Keratinocyte (primary cell): ENCODE measurements at regions not wholly inside any gene's neighbourhood (a gene's known extent, or its start where the extent isn't known, plus 50 kb on each side); places are given as distances from the start of the nearest gene placed in this dataset.

Source experiments
- EZH2 ChIP-seq: IDR thresholded peaks from one replicate; pipeline ENCODE4 v1.6.1; 2012; ENCODE audit warnings: inconsistent platforms, mild to moderate bottlenecking, low read length, moderate library complexity
- TF ChIP-seq, protein P1 (sequence below), 3 experiments: IDR thresholded peaks in 1 of 3; conservative IDR thresholded peaks in 1 of 3; optimal IDR thresholded peaks in 1 of 3; 2 replicates in 2 of 3; 3 replicates in 1 of 3; pipeline versions ENCODE3 to v1.5.1; 2011; ENCODE audit warnings: low read length in 3 of 3, mild to moderate bottlenecking in 3 of 3, moderate library complexity in 2 of 3, control low read depth in 1 of 3, inconsistent platforms in 1 of 3; ENCODE audit not compliant: insufficient read depth in 2 of 3; ENCODE audit errors: extremely low read depth in 1 of 3

GRCh38 chr17:77845541-77846225, 112.8 kb upstream of the TNRC6C start:
- TF ChIP-seq, protein P1, sequence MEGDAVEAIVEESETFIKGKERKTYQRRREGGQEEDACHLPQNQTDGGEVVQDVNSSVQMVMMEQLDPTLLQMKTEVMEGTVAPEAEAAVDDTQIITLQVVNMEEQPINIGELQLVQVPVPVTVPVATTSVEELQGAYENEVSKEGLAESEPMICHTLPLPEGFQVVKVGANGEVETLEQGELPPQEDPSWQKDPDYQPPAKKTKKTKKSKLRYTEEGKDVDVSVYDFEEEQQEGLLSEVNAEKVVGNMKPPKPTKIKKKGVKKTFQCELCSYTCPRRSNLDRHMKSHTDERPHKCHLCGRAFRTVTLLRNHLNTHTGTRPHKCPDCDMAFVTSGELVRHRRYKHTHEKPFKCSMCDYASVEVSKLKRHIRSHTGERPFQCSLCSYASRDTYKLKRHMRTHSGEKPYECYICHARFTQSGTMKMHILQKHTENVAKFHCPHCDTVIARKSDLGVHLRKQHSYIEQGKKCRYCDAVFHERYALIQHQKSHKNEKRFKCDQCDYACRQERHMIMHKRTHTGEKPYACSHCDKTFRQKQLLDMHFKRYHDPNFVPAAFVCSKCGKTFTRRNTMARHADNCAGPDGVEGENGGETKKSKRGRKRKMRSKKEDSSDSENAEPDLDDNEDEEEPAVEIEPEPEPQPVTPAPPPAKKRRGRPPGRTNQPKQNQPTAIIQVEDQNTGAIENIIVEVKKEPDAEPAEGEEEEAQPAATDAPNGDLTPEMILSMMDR (optimal IDR thresholded peaks at IDR 0.05 in 1 of 3, IDR thresholded peaks at IDR 0.05 in 1 of 3, conservative IDR thresholded peaks at IDR 0.05 in 1 of 3; ENCODE audit: extremely low read depth in 1 of 3, insufficient read depth in 2 of 3, low read length in 3 of 3), result no peak
- TF ChIP-seq EZH2, result no peak
